Neural progenitor cell (in vitro differentiated cells): ENCODE measurements at regions not wholly inside any gene's neighbourhood (a gene's known extent, or its start where the extent isn't known, plus 50 kb on each side); places are given as distances from the start of the nearest gene placed in this dataset. TPM values are rescaled to one million over a fixed set of nuclear protein-coding genes. Genes with fewer than 3 reads are reported as not detected.
A peak's percentile ranks its signal among the peaks of the same experiment; 100 is the strongest.
"Not testable (repeated sequence)": the region's sequence is repeated elsewhere in the genome, so short reads cannot be mapped to it uniquely, and the experiment has no call there.

Experiments used
- DNase-seq: peaks from one replicate; pipeline ENCODE4 v3.0.0-alpha.2; 2016; ENCODE audit warnings: low spot score
- H2AFZ ChIP-seq: fragments of 200-600 bp; sonication (generic); replicated peaks from 2 replicates; pipeline ENCODE4 v1.6.1; 2016; ENCODE audit warnings: antibody characterized with exemption
- H3F3A ChIP-seq: fragments of 200-600 bp; sonication (generic); 2 replicates; pipeline ENCODE4 v1.6.1; 2016; ENCODE audit warnings: antibody characterized with exemption, low read depth
- H3K27ac ChIP-seq: fragments of 200-600 bp; sonication (generic); 2 replicates; pipeline ENCODE4 v1.5.1; 2016; ENCODE audit warnings: mild to moderate bottlenecking
- H3K27me3 ChIP-seq: fragments of 200-600 bp; sonication (generic); 2 replicates; pipeline ENCODE4 v1.6.1; 2016; ENCODE audit warnings: mild to moderate bottlenecking, moderate library complexity
- H3K36me3 ChIP-seq: fragments of 200-600 bp; sonication (generic); 2 replicates; pipeline ENCODE4 v1.5.1; 2016
- H3K4me1 ChIP-seq: fragments of 200-600 bp; sonication (generic); 2 replicates; pipeline ENCODE4 v1.6.1; 2016; ENCODE audit warnings: mixed run types
- H3K4me2 ChIP-seq: fragments of 200-600 bp; sonication (generic); 2 replicates; pipeline ENCODE4 v1.6.1; 2016
- H3K4me3 ChIP-seq: fragments of 200-600 bp; sonication (generic); 2 replicates; pipeline ENCODE4 v1.5.1; 2016
- H3K79me2 ChIP-seq: fragments of 200-600 bp; sonication (generic); 2 replicates; pipeline ENCODE4 v1.6.1; 2016; ENCODE audit warnings: low read depth
- H3K9ac ChIP-seq: fragments of 200-600 bp; sonication (generic); 2 replicates; pipeline ENCODE4 v1.6.1; 2016
- H3K9me3 ChIP-seq: fragments of 200-600 bp; sonication (generic); 2 replicates; pipeline ENCODE4 v1.5.1; 2016; ENCODE audit warnings: low read depth
- H4K20me1 ChIP-seq: fragments of 200-600 bp; sonication (generic); 2 replicates; pipeline ENCODE4 v1.6.1; 2016; ENCODE audit warnings: low read depth
- H3K27ac Mint-ChIP-seq: 3 replicates; pipeline ENCODE4 v1.8.0; 2021; ENCODE audit warnings: mixed read lengths
- H3K27me3 Mint-ChIP-seq: 2 replicates; pipeline ENCODE4 v1.8.0; 2022; ENCODE audit warnings: low read depth, mild to moderate bottlenecking, inconsistent platforms, moderate library complexity, mixed read lengths; ENCODE audit not compliant: insufficient read depth
- H3K36me3 Mint-ChIP-seq: 3 replicates; pipeline ENCODE4 v1.8.0; 2021; ENCODE audit warnings: mixed read lengths
- H3K4me1 Mint-ChIP-seq: 3 replicates; pipeline ENCODE4 v1.8.0; 2021; ENCODE audit warnings: mixed read lengths
- H3K4me3 Mint-ChIP-seq: 3 replicates; pipeline ENCODE4 v1.8.0; 2021; ENCODE audit warnings: mild to moderate bottlenecking, moderate library complexity, mixed read lengths
- H3K9me3 Mint-ChIP-seq: 3 replicates; pipeline ENCODE4 v1.8.0; 2020; ENCODE audit warnings: mixed read lengths
- CTCF ChIP-seq: fragments of 200-600 bp; sonication (generic); IDR thresholded peaks from 2 replicates; pipeline ENCODE4 v1.5.1; 2017; ENCODE audit warnings: antibody characterized with exemption, mild to moderate bottlenecking
- EZH2 ChIP-seq: fragments of 200-600 bp; sonication (generic); IDR thresholded peaks from 2 replicates; pipeline ENCODE4 v1.6.1; 2017; ENCODE audit warnings: antibody characterized with exemption, mild to moderate bottlenecking, moderate library complexity
- EZH2phosphoT487 ChIP-seq: fragments of 200-600 bp; sonication (generic); IDR thresholded peaks from 2 replicates; pipeline ENCODE4 v1.6.1; 2017; ENCODE audit warnings: antibody characterized with exemption
- small RNA-seq: library from RNA; depleted of rRNA; stranded (forward); fragments of <200 nt; gene quantifications from one replicate; pipeline ENCODE3, GENCODE V24; 2015

GRCh38 chr1:143498059-143498749 lies 473.6 kb downstream of the FAM72C start:
- not testable (repeated sequence) for H3K4me1 ChIP-seq, H3K79me2 ChIP-seq, H3K27me3 Mint-ChIP-seq, H3K4me3 ChIP-seq, H3K27ac ChIP-seq, H3K4me2 ChIP-seq, H3K4me3 Mint-ChIP-seq, H4K20me1 ChIP-seq, H3K27ac Mint-ChIP-seq, H3K9me3 ChIP-seq, H3K9ac ChIP-seq, H3K36me3 Mint-ChIP-seq, H3F3A ChIP-seq, H3K36me3 ChIP-seq, H3K4me1 Mint-ChIP-seq, H2AFZ ChIP-seq
- peaks cover 24% of the 10 kb centered on the region for H3K27me3 ChIP-seq
- TF ChIP-seq EZH2phosphoT487 (peak; percentile 70), EZH2 (peak; percentile 66)
- H3K9me3 Mint-ChIP-seq, result peaks cover 14% of the 10 kb centered on the region
- peak; percentile 0 for DNase-seq

- H3K4me3 ChIP-seq, result no peak overlapping the region
Observed at GRCh38 chr1:143497374-143497747, 474.4 kb downstream of the FAM72C start.

GRCh38 chr1:143496526-143497373 lies 475.0 kb downstream of the FAM72C start:
- not testable (repeated sequence) for H3K79me2 ChIP-seq, H3K36me3 ChIP-seq, H3K9ac ChIP-seq, H3K4me1 ChIP-seq, H3K27me3 Mint-ChIP-seq, H3K4me2 ChIP-seq, H4K20me1 ChIP-seq, H3K9me3 ChIP-seq, H3K27ac Mint-ChIP-seq, H3K4me1 Mint-ChIP-seq, H3K36me3 Mint-ChIP-seq, H2AFZ ChIP-seq, H3K9me3 Mint-ChIP-seq, H3F3A ChIP-seq, H3K27ac ChIP-seq, H3K4me3 ChIP-seq
- peaks cover 20% of the 10 kb centered on the region for H3K27me3 ChIP-seq
- TF ChIP-seq EZH2, result peak; percentile 64
- peak overlapping the region; percentile 70 for H3K4me3 Mint-ChIP-seq
- peak; percentile 0 for DNase-seq

More at GRCh38 chr1:143497374-143497747, 474.4 kb downstream of the FAM72C start:
- no peaks in the 10 kb centered on the region for H3K36me3 ChIP-seq
- no peaks in the 10 kb centered on the region for H3K4me1 ChIP-seq
- no peaks in the 10 kb centered on the region for H3F3A ChIP-seq
- peaks cover 2% of the 10 kb centered on the region for H3K36me3 Mint-ChIP-seq
- H3K4me1 Mint-ChIP-seq, result no peaks in the 10 kb centered on the region
- H3K27me3 ChIP-seq, result peaks cover 24% of the 10 kb centered on the region
- no peak overlapping the region for H3K4me3 Mint-ChIP-seq
- peaks cover 6% of the 10 kb centered on the region for H3K9me3 Mint-ChIP-seq
- peak; percentile 8 for DNase-seq
- no peak overlapping the region for H3K4me2 ChIP-seq
- no peaks in the 10 kb centered on the region for H3K79me2 ChIP-seq
- H3K27ac ChIP-seq, result no peak overlapping the region
- H2AFZ ChIP-seq, result no peak overlapping the region
- TF ChIP-seq EZH2 (no peak), CTCF (no peak), EZH2phosphoT487 (no peak)
- H3K9ac ChIP-seq, result no peak overlapping the region
- H4K20me1 ChIP-seq, result no peaks in the 10 kb centered on the region
- H3K27me3 Mint-ChIP-seq, result peaks cover 3% of the 10 kb centered on the region
- H3K27ac Mint-ChIP-seq, result no peak overlapping the region
- no peaks in the 10 kb centered on the region for H3K9me3 ChIP-seq

Small RNAs in the stretch of these regions (small RNA-seq; reads per million reads assigned to genes)
- not detected for gene AC239800.3
- gene HIST2H3PS2, result not detected
- gene RNU1-114P, result not detected
- gene RNU1-143P, result not detected
- gene RNU1-92P, result not detected
- 0.14 reads per million for gene RNVU1-17
- gene RNVU1-18, result not detected
